Cerebellar nuclear complex (tissue), 1 donor: ENCODE measurements at regions not wholly inside any gene's neighbourhood (a gene's known extent, or its start where the extent isn't known, plus 50 kb on each side); places are given as distances from the start of the nearest gene placed in this dataset.

Experiments
- DNase-seq, 2 experiments: peaks; one replicate each; lab custom pipeline; 2025; lab: John Stamatoyannopoulos, UW

- DNase-seq: no peak
These were observed 177.2 kb downstream of the ACKR3 start for GRCh38 chr2:236746833-236747232.

GRCh38 chr2:236747426-236747825, 177.8 kb downstream of the ACKR3 start:
- DNase-seq: no peak

- no peak for DNase-seq
These were observed 178.3 kb downstream of the ACKR3 start for GRCh38 chr2:236747925-236748324.

- DNase-seq: no peak
These were observed 178.8 kb downstream of the ACKR3 start for GRCh38 chr2:236748385-236748784.

GRCh38 chr2:236748801-236749200, 179.2 kb downstream of the ACKR3 start:
- no peak for DNase-seq

- DNase-seq: no peak
These were observed 179.7 kb downstream of the ACKR3 start for GRCh38 chr2:236749346-236749745.

- DNase-seq: no peak
These were observed 182.5 kb downstream of the ACKR3 start for GRCh38 chr2:236752096-236752495.

GRCh38 chr2:236753606-236754270, 184.1 kb downstream of the ACKR3 start:
- peak in 1 of 2 experiments; percentile 10 for DNase-seq

GRCh38 chr2:236754271-236754944, 184.8 kb downstream of the ACKR3 start:
- DNase-seq: no peak

GRCh38 chr2:236755278-236755840, 185.7 kb downstream of the ACKR3 start:
- DNase-seq: no peak

- DNase-seq: no peak
These were observed 188.8 kb downstream of the ACKR3 start for GRCh38 chr2:236758406-236758805.

- DNase-seq: no peak
These were observed 190.6 kb downstream of the ACKR3 start for GRCh38 chr2:236760246-236760645.

GRCh38 chr2:236761358-236761757, 191.7 kb downstream of the ACKR3 start:
- DNase-seq: no peak

GRCh38 chr2:236762628-236763027, 193.0 kb downstream of the ACKR3 start:
- DNase-seq: no peak

- DNase-seq: no peak
These were observed 194.2 kb downstream of the ACKR3 start for GRCh38 chr2:236763857-236764256.

GRCh38 chr2:236764716-236765115, 195.1 kb downstream of the ACKR3 start:
- no peak for DNase-seq

GRCh38 chr2:236765478-236765877, 195.9 kb downstream of the ACKR3 start:
- no peak for DNase-seq

GRCh38 chr2:236766850-236767249, 197.2 kb downstream of the ACKR3 start:
- no peak for DNase-seq

GRCh38 chr2:236767941-236768340, 198.3 kb downstream of the ACKR3 start:
- DNase-seq: no peak

GRCh38 chr2:236768393-236769140, 198.9 kb downstream of the ACKR3 start:
- no peak for DNase-seq

GRCh38 chr2:236769981-236770671, 200.5 kb downstream of the ACKR3 start:
- DNase-seq: no peak

GRCh38 chr2:236772220-236772837, 202.7 kb downstream of the ACKR3 start:
- no peak for DNase-seq
